ENCODE measurements at regions not wholly inside any gene's neighbourhood (a gene's known extent, or its start where the extent isn't known, plus 50 kb on each side); places are given as distances from the start of the nearest gene placed in this dataset.

- no peaks in the 10 kb centered on the region for H3K79me2 ChIP-seq (ENCODE audit: insufficient read depth, low read length)
- H3K36me3 ChIP-seq (ENCODE audit: control insufficient read depth in 1 of 2, insufficient read depth in 2 of 2, low read length in 2 of 2): no peaks in the 10 kb centered on the region
- no peak overlapping the region for H3K9ac ChIP-seq (ENCODE audit: low read length)
- H2AFZ ChIP-seq (ENCODE audit: low read depth, low read length, poor library complexity, severe bottlenecking): no peak overlapping the region
- intact Hi-C loops (cut with micrococcal nuclease): no loop called here
- ChIA-PET CTCF (no interaction called here), RAD21 (ENCODE audit: low non-redundant PET in 1 of 2, low total read pairs in 2 of 2, uncharacterized antibody in 2 of 2, unreplicated experiment in 2 of 2) (no interaction called here), POLR2A (no interaction called here)
- H4K20me1 ChIP-seq (ENCODE audit: insufficient read depth): no peaks in the 10 kb centered on the region
- H3K4me3 ChIP-seq (replicated peaks in 1 of 2; ENCODE audit: low read depth in 1 of 2, low read length in 2 of 2): no peak overlapping the region
- no TSS peak for BruUV-seq (replicated peaks)
- no peaks in the 10 kb centered on the region for H3K9me2 ChIP-seq (ENCODE audit: insufficient read depth)
- ATAC-seq (no peak), DNase-seq (ENCODE audit: low read depth, low spot score) (no peak)
- no peak for TF ChIP-seq SP1 (IDR thresholded peaks at IDR 0.05; ENCODE audit: low read depth)
- no peak for TF ChIP-seq EGR1 (IDR thresholded peaks at IDR 0.05; ENCODE audit: low read depth)
- TF ChIP-seq, protein P1, sequence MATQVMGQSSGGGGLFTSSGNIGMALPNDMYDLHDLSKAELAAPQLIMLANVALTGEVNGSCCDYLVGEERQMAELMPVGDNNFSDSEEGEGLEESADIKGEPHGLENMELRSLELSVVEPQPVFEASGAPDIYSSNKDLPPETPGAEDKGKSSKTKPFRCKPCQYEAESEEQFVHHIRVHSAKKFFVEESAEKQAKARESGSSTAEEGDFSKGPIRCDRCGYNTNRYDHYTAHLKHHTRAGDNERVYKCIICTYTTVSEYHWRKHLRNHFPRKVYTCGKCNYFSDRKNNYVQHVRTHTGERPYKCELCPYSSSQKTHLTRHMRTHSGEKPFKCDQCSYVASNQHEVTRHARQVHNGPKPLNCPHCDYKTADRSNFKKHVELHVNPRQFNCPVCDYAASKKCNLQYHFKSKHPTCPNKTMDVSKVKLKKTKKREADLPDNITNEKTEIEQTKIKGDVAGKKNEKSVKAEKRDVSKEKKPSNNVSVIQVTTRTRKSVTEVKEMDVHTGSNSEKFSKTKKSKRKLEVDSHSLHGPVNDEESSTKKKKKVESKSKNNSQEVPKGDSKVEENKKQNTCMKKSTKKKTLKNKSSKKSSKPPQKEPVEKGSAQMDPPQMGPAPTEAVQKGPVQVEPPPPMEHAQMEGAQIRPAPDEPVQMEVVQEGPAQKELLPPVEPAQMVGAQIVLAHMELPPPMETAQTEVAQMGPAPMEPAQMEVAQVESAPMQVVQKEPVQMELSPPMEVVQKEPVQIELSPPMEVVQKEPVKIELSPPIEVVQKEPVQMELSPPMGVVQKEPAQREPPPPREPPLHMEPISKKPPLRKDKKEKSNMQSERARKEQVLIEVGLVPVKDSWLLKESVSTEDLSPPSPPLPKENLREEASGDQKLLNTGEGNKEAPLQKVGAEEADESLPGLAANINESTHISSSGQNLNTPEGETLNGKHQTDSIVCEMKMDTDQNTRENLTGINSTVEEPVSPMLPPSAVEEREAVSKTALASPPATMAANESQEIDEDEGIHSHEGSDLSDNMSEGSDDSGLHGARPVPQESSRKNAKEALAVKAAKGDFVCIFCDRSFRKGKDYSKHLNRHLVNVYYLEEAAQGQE (IDR thresholded peaks at IDR 0.05; ENCODE audit: low read depth): no peak
- TF ChIP-seq POLR2AphosphoS5 (IDR thresholded peaks at IDR 0.05; ENCODE audit: low read depth, low read length): no peak
- TF ChIP-seq, protein P2, sequence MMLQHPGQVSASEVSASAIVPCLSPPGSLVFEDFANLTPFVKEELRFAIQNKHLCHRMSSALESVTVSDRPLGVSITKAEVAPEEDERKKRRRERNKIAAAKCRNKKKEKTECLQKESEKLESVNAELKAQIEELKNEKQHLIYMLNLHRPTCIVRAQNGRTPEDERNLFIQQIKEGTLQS (IDR thresholded peaks at IDR 0.05): no peak
- no peak for TF ChIP-seq SRF (IDR thresholded peaks at IDR 0.05; ENCODE audit: low read depth)
- no peak for TF ChIP-seq CEBPB (IDR thresholded peaks at IDR 0.05; ENCODE audit: low read depth)
- no peak for TF ChIP-seq CTCF (IDR thresholded peaks at IDR 0.05 in 2 of 3, conservative IDR thresholded peaks at IDR 0.05 in 1 of 3; ENCODE audit: borderline replicate concordance in 1 of 3, insufficient read depth in 1 of 3, low read depth in 2 of 3, low read length in 2 of 3)
- no peak for TF ChIP-seq FOSL1 (IDR thresholded peaks at IDR 0.05; ENCODE audit: low read depth)
- TF ChIP-seq MAX (IDR thresholded peaks at IDR 0.05): no peak
- TF ChIP-seq JUND (IDR thresholded peaks at IDR 0.05): no peak
- no peak for TF ChIP-seq ELF1 (IDR thresholded peaks at IDR 0.05; ENCODE audit: borderline replicate concordance, low read depth)
- TF ChIP-seq ZBTB33 (IDR thresholded peaks at IDR 0.05; ENCODE audit: extremely low read depth, insufficient replicate concordance, low read length): no peak
- TF ChIP-seq EZH2 (IDR thresholded peaks at IDR 0.05): no peak
- no peak for TF ChIP-seq RAD21 (IDR thresholded peaks at IDR 0.05; ENCODE audit: low read depth)
- TF ChIP-seq ZNF274 (IDR thresholded peaks at IDR 0.05; ENCODE audit: low read depth, low read length): no peak
- H3K27ac ChIP-seq (ENCODE audit: low read depth, low read length): no peak overlapping the region
- no peaks in the 10 kb centered on the region for H3K4me1 ChIP-seq (ENCODE audit: control insufficient read depth in 1 of 2, insufficient read depth in 2 of 2, low read length in 2 of 2)
- H3K9me3 ChIP-seq (ENCODE audit: control insufficient read depth in 1 of 2, insufficient read depth in 1 of 2, low read depth in 1 of 2, low read length in 2 of 2): no peaks in the 10 kb centered on the region; a peak in 1 of 4 replicates
- H3K4me2 ChIP-seq (ENCODE audit: low read length): no peak overlapping the region
- no peaks in the 10 kb centered on the region for H3K27me3 ChIP-seq (ENCODE audit: insufficient read depth, low read length)
Measured at GRCh38 chr2:11033114-11033513, 121.4 kb downstream of the KCNF1 start.
